A549 (cell line): ENCODE measurements at regions not wholly inside any gene's neighbourhood (a gene's known extent, or its start where the extent isn't known, plus 50 kb on each side); places are given as distances from the start of the nearest gene placed in this dataset.

Source experiments
- ATAC-seq, 2 experiments: fragments of 200-7000 bp in 1 of 2; fragments of >200 bp in 1 of 2; cut with Nextera tagmentation in 1 of 2; cut with Tn5 transposase in 1 of 2; 3 replicates each; pipeline versions ENCODE4 v1.8.0 to v1.9.1; 2018 to 2020; ENCODE audit warnings: mild to moderate bottlenecking in 1 of 2, moderate library complexity in 1 of 2
- CTCF ChIA-PET: fragments of 300-600 bp; sonication (Branson Sonifier 250); formaldehyde crosslinking; extraction: SDS; loops from one replicate; lab custom pipeline; 2021; ENCODE audit warnings: antibody characterized with exemption, inconsistent platforms; lab: Yijun Ruan, JAX
- POLR2A ChIA-PET: fragments of 350-600 bp; formaldehyde crosslinking; extraction: SDS; loops from one replicate; lab custom pipeline; 2021; ENCODE audit warnings: antibody characterized with exemption, inconsistent platforms; lab: Yijun Ruan, JAX
- DNase-seq, 2 experiments: peaks; one replicate each; pipeline versions ENCODE4 v3.0.0 to v3.0.0-alpha.2; 2011 to 2016; ENCODE audit warnings: low read depth in 1 of 2, low spot score in 1 of 2
- FAIRE-seq: peaks from 2 replicates; lab custom pipeline; 2011; peaks lifted over from hg19 to GRCh38; lab: Jason Lieb, UNC
- H3K27ac ChIP-seq, 2 experiments: fragments of >200 bp; sonication (Bioruptor Twin); formaldehyde crosslinking; 3 replicates each; pipeline ENCODE4 v1.5.1; 2016 to 2017
- H3K4me1 ChIP-seq: fragments of >200 bp; sonication (Bioruptor Twin); formaldehyde crosslinking; 3 replicates; pipeline ENCODE4 v1.6.1; 2016
- H3K4me2 ChIP-seq: fragments of >200 bp; sonication (Bioruptor Twin); formaldehyde crosslinking; 3 replicates; pipeline ENCODE4 v1.6.1; 2016
- H3K4me3 ChIP-seq: fragments of >200 bp; sonication (Bioruptor Twin); formaldehyde crosslinking; 3 replicates; pipeline ENCODE4 v1.5.1; 2016
- H3K9me3 ChIP-seq: fragments of >200 bp; sonication (Bioruptor Twin); formaldehyde crosslinking; 3 replicates; pipeline ENCODE4 v1.6.1; 2016
- BHLHE40 ChIP-seq: IDR thresholded peaks from 2 replicates; pipeline ENCODE4 v1.6.1; 2012; ENCODE audit warnings: low read depth, low read length, inconsistent platforms
- CBX2 ChIP-seq: fragments of 200-600 bp; sonication (generic); IDR thresholded peaks from 2 replicates; pipeline ENCODE4 v1.6.1; 2016; ENCODE audit warnings: low read depth, mild to moderate bottlenecking, borderline replicate concordance
- CEBPB ChIP-seq, 2 experiments: fragments of >200 bp in 1 of 2; sonication (Bioruptor Twin) in 1 of 2; formaldehyde crosslinking in 1 of 2; IDR thresholded peaks; 2 replicates each; pipeline ENCODE4 v1.6.1; 2012 to 2016
- CHD4 ChIP-seq: fragments of 200-600 bp; sonication (generic); IDR thresholded peaks from 2 replicates; pipeline ENCODE4 v1.6.1; 2016; ENCODE audit warnings: antibody characterized with exemption, mild to moderate bottlenecking, borderline replicate concordance
- FOSL2 ChIP-seq, 2 experiments: fragments of 450-650 bp in 1 of 2; fragments of >200 bp in 1 of 2; sonication (Bioruptor Twin) in 1 of 2; formaldehyde crosslinking; IDR thresholded peaks; 2 replicates each; pipeline versions ENCODE4 v1.5.0 to v1.6.1; 2016 to 2020; ENCODE audit warnings: mild to moderate bottlenecking in 1 of 2, moderate library complexity in 1 of 2
- GATA3 ChIP-seq: IDR thresholded peaks from 2 replicates; pipeline ENCODE4 v1.6.1; 2012; ENCODE audit warnings: borderline replicate concordance
- KDM5A ChIP-seq: fragments of 200-600 bp; sonication (generic); IDR thresholded peaks from 2 replicates; pipeline ENCODE4 v1.6.1; 2016; ENCODE audit warnings: antibody characterized with exemption, mild to moderate bottlenecking
- NR3C1 ChIP-seq: fragments of >200 bp; sonication (Bioruptor Twin); formaldehyde crosslinking; IDR thresholded peaks from 3 replicates; pipeline ENCODE4 v1.6.1; 2017
- RAD21 ChIP-seq, 2 experiments: fragments of >200 bp in 1 of 2; sonication (Bioruptor Twin) in 1 of 2; formaldehyde crosslinking in 1 of 2; IDR thresholded peaks in 1 of 2; conservative IDR thresholded peaks in 1 of 2; 2 replicates in 1 of 2; 3 replicates in 1 of 2; pipeline ENCODE4 v1.6.1; 2012 to 2018; ENCODE audit warnings: inconsistent platforms in 1 of 2
- RARB ChIP-seq: fragments of 250-450 bp; sonication (Bioruptor Pico); IDR thresholded peaks from 2 replicates; pipeline ENCODE4 v1.8.0; 2021; ENCODE audit warnings: mild to moderate bottlenecking, moderate library complexity
- RCOR1 ChIP-seq: fragments of 150-350 bp; IDR thresholded peaks from 2 replicates; pipeline ENCODE4 v1.6.1; 2014; ENCODE audit warnings: antibody characterized with exemption, low read length, low read depth
- REST ChIP-seq: fragments of 200-600 bp; sonication (generic); IDR thresholded peaks from 2 replicates; pipeline ENCODE4 v1.6.1; 2016; ENCODE audit warnings: antibody characterized with exemption, mild to moderate bottlenecking, moderate library complexity
- RNF2 ChIP-seq: fragments of 200-600 bp; sonication (generic); IDR thresholded peaks from 2 replicates; pipeline ENCODE4 v1.6.1; 2016; ENCODE audit warnings: low read depth, mild to moderate bottlenecking, antibody characterized with exemption, moderate library complexity, borderline replicate concordance
- SREBF2 ChIP-seq: fragments of 450-650 bp; IDR thresholded peaks from 2 replicates; pipeline ENCODE4 v1.6.1; 2014; ENCODE audit warnings: mild to moderate bottlenecking, moderate library complexity
- TFCP2L1 ChIP-seq: fragments of 250-450 bp; sonication (Bioruptor Pico); IDR thresholded peaks from 2 replicates; pipeline ENCODE4 v1.5.0; 2021; ENCODE audit warnings: mild to moderate bottlenecking
- USF2 ChIP-seq: fragments of 450-650 bp; IDR thresholded peaks from 2 replicates; pipeline ENCODE4 v1.6.1; 2014; ENCODE audit warnings: antibody characterized with exemption
- ZFP36 ChIP-seq: fragments of 450-650 bp; IDR thresholded peaks from 2 replicates; pipeline ENCODE4 v1.6.1; 2014; ENCODE audit warnings: borderline replicate concordance; ENCODE audit not compliant: partially characterized antibody
- ZNF302 ChIP-seq: fragments of 250-450 bp; sonication (Bioruptor Pico); IDR thresholded peaks from 2 replicates; pipeline ENCODE4 v1.9.0; 2021; ENCODE audit warnings: inconsistent platforms, mild to moderate bottlenecking, moderate library complexity
- ZSCAN20 ChIP-seq: fragments of 250-450 bp; sonication (Bioruptor Pico); IDR thresholded peaks from 2 replicates; pipeline ENCODE4 v1.8.0; 2022; ENCODE audit warnings: mild to moderate bottlenecking, moderate library complexity
- WGBS: methylation state at CpG from one replicate; pipeline ENCODE4 v1.1.6; 2017; ENCODE audit errors: missing lambda C conversion rate; 5-methylcytosine and 5-hydroxymethylcytosine counted together
- TF ChIP-seq, protein P1 (sequence below): fragments of >200 bp; sonication (Bioruptor Twin); formaldehyde crosslinking; IDR thresholded peaks from 3 replicates; pipeline ENCODE4 v1.5.1; 2016

GRCh38 chr16:11472410-11472809 lies 114.3 kb downstream of the LITAF start:
- H3K27ac ChIP-seq = no peak overlapping the region
- H3K4me1 ChIP-seq = peaks cover 19% of the 10 kb centered on the region
- ATAC-seq = no peak
- POLR2A ChIA-PET = no interaction called here
- WGBS = 96% methylated on average over 4 of the region's 4 CpGs
- FAIRE-seq = no peak
- peak; percentile 53 for TF ChIP-seq ZFP36
- TF ChIP-seq ZNF302 (CRISPR knock-in tag) = no peak
- TF ChIP-seq, all 56 proteins: peak for 1
- H3K4me2 ChIP-seq = no peak overlapping the region
- CTCF ChIA-PET = interaction anchor here (0.9 to 1.4 kb wide), 5 partner anchors 27 to 76 kb away, joined by 3 to 4 read pairs (median 3); no protein-coding TSS in a partner anchor
- H3K9me3 ChIP-seq = no peaks in the 10 kb centered on the region
- no peak overlapping the region for H3K4me3 ChIP-seq
- no peak for DNase-seq

DNA sequence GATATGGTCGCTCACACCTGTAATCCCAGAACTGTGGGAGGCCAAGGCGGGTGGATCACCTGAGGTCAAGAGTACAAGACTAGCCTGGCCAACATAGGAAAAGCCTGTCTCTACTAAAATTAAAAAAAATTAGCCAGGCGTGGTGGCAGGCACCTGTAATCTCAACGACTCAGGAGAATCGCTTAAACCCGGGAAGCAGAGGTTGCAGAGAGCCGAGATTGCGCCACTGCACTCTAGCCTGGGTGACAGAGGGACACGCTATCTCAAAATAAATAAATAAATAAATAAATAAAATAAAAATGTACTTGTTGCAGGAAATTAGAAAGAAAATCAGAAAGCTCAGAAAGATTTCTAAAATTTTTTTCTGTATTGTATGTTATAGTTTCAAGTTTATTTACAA lies 113.9 kb downstream of the LITAF start:
- no peak for ATAC-seq
- TF ChIP-seq KDM5A (no peak), RCOR1 (no peak), RNF2 (no peak), GATA3 (no peak), CBX2 (no peak), RARB (CRISPR knock-in tag) (no peak), NR3C1 (no peak), CEBPB (IDR thresholded peaks at IDR 0.05) (no peak), FOSL2 (IDR thresholded peaks at IDR 0.05) (no peak), FOSL2 (CRISPR knock-in tag; IDR thresholded peaks at IDR 0.05) (no peak), CHD4 (no peak), SREBF2 (no peak)
- TF ChIP-seq, protein P1, sequence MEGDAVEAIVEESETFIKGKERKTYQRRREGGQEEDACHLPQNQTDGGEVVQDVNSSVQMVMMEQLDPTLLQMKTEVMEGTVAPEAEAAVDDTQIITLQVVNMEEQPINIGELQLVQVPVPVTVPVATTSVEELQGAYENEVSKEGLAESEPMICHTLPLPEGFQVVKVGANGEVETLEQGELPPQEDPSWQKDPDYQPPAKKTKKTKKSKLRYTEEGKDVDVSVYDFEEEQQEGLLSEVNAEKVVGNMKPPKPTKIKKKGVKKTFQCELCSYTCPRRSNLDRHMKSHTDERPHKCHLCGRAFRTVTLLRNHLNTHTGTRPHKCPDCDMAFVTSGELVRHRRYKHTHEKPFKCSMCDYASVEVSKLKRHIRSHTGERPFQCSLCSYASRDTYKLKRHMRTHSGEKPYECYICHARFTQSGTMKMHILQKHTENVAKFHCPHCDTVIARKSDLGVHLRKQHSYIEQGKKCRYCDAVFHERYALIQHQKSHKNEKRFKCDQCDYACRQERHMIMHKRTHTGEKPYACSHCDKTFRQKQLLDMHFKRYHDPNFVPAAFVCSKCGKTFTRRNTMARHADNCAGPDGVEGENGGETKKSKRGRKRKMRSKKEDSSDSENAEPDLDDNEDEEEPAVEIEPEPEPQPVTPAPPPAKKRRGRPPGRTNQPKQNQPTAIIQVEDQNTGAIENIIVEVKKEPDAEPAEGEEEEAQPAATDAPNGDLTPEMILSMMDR = no peak
- no peak overlapping the region for H3K4me2 ChIP-seq
- WGBS = 87% methylated on average over 9 of the region's 9 CpGs
- ChIA-PET CTCF (interaction anchor here (0.9 to 1.4 kb wide), 6 partner anchors 12 to 76 kb away, joined by 3 to 4 read pairs (median 3); no protein-coding TSS in a partner anchor), POLR2A (no interaction called here)
- no peak overlapping the region for H3K27ac ChIP-seq
- no peak for DNase-seq
- FAIRE-seq = no peak
- no peak overlapping the region for H3K4me3 ChIP-seq
- no peaks in the 10 kb centered on the region for H3K9me3 ChIP-seq
- H3K4me1 ChIP-seq = peaks cover 19% of the 10 kb centered on the region

DNA sequence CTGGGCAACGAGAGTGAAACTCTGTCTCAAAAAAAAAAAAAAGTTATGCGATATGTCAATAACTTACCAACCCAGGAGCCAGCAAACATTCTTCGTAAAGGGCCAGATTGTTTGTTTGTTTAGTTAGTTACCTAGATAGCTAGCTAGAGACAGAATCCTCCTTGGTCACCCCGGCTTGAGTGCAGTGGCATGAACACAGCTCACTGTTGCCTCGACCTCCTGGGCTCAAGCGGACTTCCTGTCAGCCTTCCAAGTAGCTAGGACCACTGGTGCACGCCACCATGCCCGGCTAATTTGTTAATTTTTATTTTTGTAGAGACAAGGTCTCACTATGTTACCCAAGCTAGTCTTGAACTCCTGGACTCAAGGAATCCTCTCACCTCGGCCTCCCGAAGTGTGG lies 113.0 kb downstream of the LITAF start:
- Histone ChIP-seq H3K27ac (no peak overlapping the region), H3K4me3 (no peak overlapping the region), H3K4me2 (peak overlapping the region; percentile 26; the same call in 1 of the 3 replicates), H3K9me3 (no peaks in the 10 kb centered on the region), H3K4me1 (peaks cover 19% of the 10 kb centered on the region)
- ATAC-seq (no peak), FAIRE-seq (no peak), DNase-seq (peak in 1 of 2 experiments; percentile 39)
- ChIA-PET POLR2A (interaction anchor here (0.6 kb wide), 1 partner anchor 33 kb away, joined by 4 read pairs; no protein-coding TSS in a partner anchor), CTCF (interaction anchor here (0.6 to 4.0 kb wide), 5 partner anchors 13 to 77 kb away, joined by 3 to 15 read pairs (median 4); no protein-coding TSS in a partner anchor)
- TF ChIP-seq TFCP2L1 = no peak
- no peak for TF ChIP-seq ZFP36
- no peak for TF ChIP-seq GATA3
- no peak for TF ChIP-seq BHLHE40
- no peak for TF ChIP-seq SREBF2
- TF ChIP-seq USF2 = no peak
- no peak for TF ChIP-seq REST
- no peak for TF ChIP-seq RAD21 (conservative IDR thresholded peaks at IDR 0.05 in 1 of 2, IDR thresholded peaks at IDR 0.05 in 1 of 2)
- no peak for TF ChIP-seq ZSCAN20 (CRISPR knock-in tag)
- 56% methylated on average over 10 of the region's 10 CpGs for WGBS
